H7 (cell line): ENCODE measurements at regions not wholly inside any gene's neighbourhood (a gene's known extent, or its start where the extent isn't known, plus 50 kb on each side); places are given as distances from the start of the nearest gene placed in this dataset.

Source experiments
- DNase-seq: peaks from one replicate; pipeline ENCODE4 v3.0.0; 2012
- H3K27me3 ChIP-seq: 2 replicates; pipeline ENCODE4 v1.6.0; 2011; ENCODE audit warnings: mild to moderate bottlenecking, low read length; ENCODE audit not compliant: control insufficient read depth, insufficient read depth
- H3K36me3 ChIP-seq: replicated peaks from 2 replicates; pipeline ENCODE4 v1.5.1; 2011; ENCODE audit warnings: low read length; ENCODE audit not compliant: control insufficient read depth, insufficient read depth
- H3K4me3 ChIP-seq: 2 replicates; pipeline ENCODE4 v1.5.1; 2011; ENCODE audit warnings: low read depth, mild to moderate bottlenecking, control low read depth, low read length, moderate library complexity; ENCODE audit not compliant: insufficient read depth

GRCh38 chr2:3000968-3001367, 376.6 kb downstream of the EIPR1 start:
- no peak for DNase-seq
- Histone ChIP-seq H3K27me3 (no peaks in the 10 kb centered on the region), H3K4me3 (no peak overlapping the region), H3K36me3 (no peaks in the 10 kb centered on the region)

- Histone ChIP-seq H3K4me3 (no peak overlapping the region), H3K36me3 (no peaks in the 10 kb centered on the region), H3K27me3 (no peaks in the 10 kb centered on the region)
- no peak for DNase-seq
Observed at GRCh38 chr2:3000125-3000524, 377.5 kb downstream of the EIPR1 start.

GRCh38 chr2:2998971-2999370, 378.6 kb downstream of the EIPR1 start:
- no peaks in the 10 kb centered on the region for H3K27me3 ChIP-seq
- no peak for DNase-seq
- no peaks in the 10 kb centered on the region for H3K36me3 ChIP-seq
- H3K4me3 ChIP-seq: no peak overlapping the region

- no peak overlapping the region for H3K4me3 ChIP-seq
- H3K36me3 ChIP-seq: no peaks in the 10 kb centered on the region
- no peak for DNase-seq
- no peaks in the 10 kb centered on the region for H3K27me3 ChIP-seq
Observed at GRCh38 chr2:2993172-2993692, 384.4 kb downstream of the EIPR1 start.

GRCh38 chr2:2992634-2993033, 385.0 kb downstream of the EIPR1 start:
- no peaks in the 10 kb centered on the region for H3K27me3 ChIP-seq
- H3K36me3 ChIP-seq: no peaks in the 10 kb centered on the region
- DNase-seq: no peak
- no peak overlapping the region for H3K4me3 ChIP-seq

GRCh38 chr2:2985020-2985419, 392.6 kb downstream of the EIPR1 start:
- Histone ChIP-seq H3K27me3 (no peaks in the 10 kb centered on the region), H3K36me3 (no peaks in the 10 kb centered on the region), H3K4me3 (no peak overlapping the region)
- DNase-seq: no peak

GRCh38 chr2:2981000-2981399, 396.6 kb downstream of the EIPR1 start:
- H3K4me3 ChIP-seq: no peak overlapping the region
- H3K36me3 ChIP-seq: no peaks in the 10 kb centered on the region
- H3K27me3 ChIP-seq: no peaks in the 10 kb centered on the region
- DNase-seq: no peak

GRCh38 chr2:2974982-2975381, 402.6 kb downstream of the EIPR1 start:
- no peak overlapping the region for H3K4me3 ChIP-seq
- no peaks in the 10 kb centered on the region for H3K27me3 ChIP-seq
- DNase-seq: no peak
- no peaks in the 10 kb centered on the region for H3K36me3 ChIP-seq

GRCh38 chr2:2960441-2961133, 417.0 kb downstream of the EIPR1 start:
- no peak overlapping the region for H3K4me3 ChIP-seq
- DNase-seq: no peak
- no peaks in the 10 kb centered on the region for H3K27me3 ChIP-seq
- H3K36me3 ChIP-seq: no peaks in the 10 kb centered on the region

GRCh38 chr2:2950403-2950952, 427.1 kb downstream of the EIPR1 start:
- DNase-seq: no peak
- Histone ChIP-seq H3K36me3 (no peaks in the 10 kb centered on the region), H3K4me3 (no peak overlapping the region), H3K27me3 (no peaks in the 10 kb centered on the region)

GRCh38 chr2:2947406-2947805, 430.2 kb downstream of the EIPR1 start:
- Histone ChIP-seq H3K27me3 (no peaks in the 10 kb centered on the region), H3K4me3 (no peak overlapping the region), H3K36me3 (no peaks in the 10 kb centered on the region)
- no peak for DNase-seq

- Histone ChIP-seq H3K4me3 (no peak overlapping the region), H3K36me3 (no peaks in the 10 kb centered on the region), H3K27me3 (no peaks in the 10 kb centered on the region)
- DNase-seq: no peak
Observed at GRCh38 chr2:2942906-2943305, 434.7 kb downstream of the EIPR1 start.

- Histone ChIP-seq H3K36me3 (no peaks in the 10 kb centered on the region), H3K27me3 (no peaks in the 10 kb centered on the region), H3K4me3 (no peak overlapping the region)
- no peak for DNase-seq
Observed at GRCh38 chr2:2942225-2942624, 435.4 kb downstream of the EIPR1 start.

- no peak overlapping the region for H3K4me3 ChIP-seq
- no peaks in the 10 kb centered on the region for H3K27me3 ChIP-seq
- DNase-seq: no peak
- H3K36me3 ChIP-seq: no peaks in the 10 kb centered on the region
Observed at GRCh38 chr2:2941205-2941604, 436.4 kb downstream of the EIPR1 start.

GRCh38 chr2:2940702-2941101, 436.9 kb downstream of the EIPR1 start:
- Histone ChIP-seq H3K36me3 (no peaks in the 10 kb centered on the region), H3K4me3 (no peak overlapping the region), H3K27me3 (no peaks in the 10 kb centered on the region)
- DNase-seq: no peak
